Islet of Langerhans (tissue), 1 donor: ENCODE measurements at regions not wholly inside any gene's neighbourhood (a gene's known extent, or its start where the extent isn't known, plus 50 kb on each side); places are given as distances from the start of the nearest gene placed in this dataset.
"Not testable (repeated sequence)": the region's sequence is repeated elsewhere in the genome, so short reads cannot be mapped to it uniquely, and the experiment has no call there.

Experiments used
- FAIRE-seq: peaks from one replicate; lab custom pipeline; 2011; peaks lifted over from hg19 to GRCh38; lab: Jason Lieb, UNC

- no peak for FAIRE-seq
Measured at GRCh38 chrX:39409246-39409917, 608.1 kb downstream of the MID1IP1 start.

- no peak for FAIRE-seq
Measured at GRCh38 chrX:39414290-39414854, 613.1 kb downstream of the MID1IP1 start.

- FAIRE-seq = no peak
Measured at GRCh38 chrX:39416547-39417260, 615.4 kb downstream of the MID1IP1 start.

- no peak for FAIRE-seq
Measured at GRCh38 chrX:39418254-39418704, 617.0 kb downstream of the MID1IP1 start.

- FAIRE-seq = no peak
Measured at GRCh38 chrX:39418731-39419638, 617.7 kb downstream of the MID1IP1 start.

- no peak for FAIRE-seq
Measured at GRCh38 chrX:39421006-39421405, 619.7 kb downstream of the MID1IP1 start.

GRCh38 chrX:39425124-39425806, 624.0 kb downstream of the MID1IP1 start:
- FAIRE-seq = peak; percentile 61

GRCh38 chrX:39426101-39426500, 624.8 kb downstream of the MID1IP1 start:
- no peak for FAIRE-seq

- no peak for FAIRE-seq
Measured at GRCh38 chrX:39427492-39427891, 626.2 kb downstream of the MID1IP1 start.

GRCh38 chrX:39427906-39428305, 626.6 kb downstream of the MID1IP1 start:
- no peak for FAIRE-seq

- no peak for FAIRE-seq
Measured at GRCh38 chrX:39430551-39430950, 629.3 kb downstream of the MID1IP1 start.

GRCh38 chrX:39431893-39432292, 630.6 kb downstream of the MID1IP1 start:
- no peak for FAIRE-seq

GRCh38 chrX:39434671-39435070, 633.4 kb downstream of the MID1IP1 start:
- FAIRE-seq = not testable (repeated sequence)

- not testable (repeated sequence) for FAIRE-seq
Measured at GRCh38 chrX:39436538-39436937, 635.3 kb downstream of the MID1IP1 start.

GRCh38 chrX:39437670-39438441, 636.6 kb downstream of the MID1IP1 start:
- no peak for FAIRE-seq

GRCh38 chrX:39438603-39439602, 637.6 kb downstream of the MID1IP1 start:
- no peak for FAIRE-seq

GRCh38 chrX:39439906-39440798, 638.9 kb downstream of the MID1IP1 start:
- FAIRE-seq = no peak

- no peak for FAIRE-seq
Measured at GRCh38 chrX:39440799-39441284, 639.6 kb downstream of the MID1IP1 start.
